SU-DHL-6 (cell line): ENCODE measurements at regions not wholly inside any gene's neighbourhood (a gene's known extent, or its start where the extent isn't known, plus 50 kb on each side); places are given as distances from the start of the nearest gene placed in this dataset.

Source experiments
- H2AFZ ChIP-seq: fragments of 200-600 bp; sonication (generic); 2 replicates; pipeline ENCODE4 v1.6.1; 2014; ENCODE audit warnings: low read depth, mild to moderate bottlenecking, moderate library complexity, mixed read lengths, antibody characterized with exemption, low read length; ENCODE audit not compliant: severe bottlenecking
- H3F3A ChIP-seq: fragments of 200-600 bp; shearing (Covaris generic); 2 replicates; pipeline ENCODE4 v1.6.0; 2016; ENCODE audit warnings: antibody characterized with exemption, mild to moderate bottlenecking; ENCODE audit not compliant: insufficient read depth
- H3K27ac ChIP-seq: fragments of 200-600 bp; sonication (generic); 2 replicates; pipeline ENCODE4 v1.5.1; 2016; ENCODE audit warnings: low read depth, mild to moderate bottlenecking, low read length, moderate library complexity, mixed read lengths
- H3K27me3 ChIP-seq: fragments of 200-600 bp; sonication (generic), shearing (Covaris generic); 2 replicates; pipeline ENCODE4 v1.6.0; 2014; ENCODE audit warnings: mild to moderate bottlenecking, low read length
- H3K36me3 ChIP-seq: fragments of 200-600 bp; sonication (generic); 2 replicates; pipeline ENCODE4 v1.6.1; 2014; ENCODE audit warnings: mild to moderate bottlenecking, low read length, mixed read lengths
- H3K4me2 ChIP-seq: fragments of 300-600, 200-600 bp; shearing (Covaris generic), sonication (generic); 2 replicates; pipeline ENCODE4 v1.6.0; 2014; ENCODE audit warnings: low read length, low read depth, mild to moderate bottlenecking; ENCODE audit not compliant: poor library complexity, severe bottlenecking
- H3K4me3 ChIP-seq: fragments of 200-600 bp; sonication (generic); 2 replicates; pipeline ENCODE4 v1.5.1; 2014; ENCODE audit warnings: antibody characterized with exemption, low read length, mild to moderate bottlenecking, mixed read lengths; ENCODE audit not compliant: insufficient read depth, poor library complexity, severe bottlenecking
- H3K79me2 ChIP-seq: fragments of 200-600 bp; sonication (generic); 2 replicates; pipeline ENCODE4 v1.6.1; 2014; ENCODE audit warnings: mild to moderate bottlenecking, low read length, moderate library complexity; ENCODE audit not compliant: insufficient read depth
- H3K9ac ChIP-seq: fragments of 200-600 bp; sonication (generic); 2 replicates; pipeline ENCODE4 v1.7.0; 2014; ENCODE audit warnings: mild to moderate bottlenecking, low read length
- H3K9me2 ChIP-seq: fragments of 200-600 bp; sonication (generic); replicated peaks from 2 replicates; pipeline ENCODE4 v1.6.1; 2014; ENCODE audit warnings: low read length; ENCODE audit not compliant: insufficient read depth
- H3K9me3 ChIP-seq: fragments of 200-600 bp; sonication (generic); 2 replicates; pipeline ENCODE4 v1.6.1; 2014; ENCODE audit warnings: low read length, mixed read lengths; ENCODE audit not compliant: insufficient read depth
- H4K20me1 ChIP-seq: fragments of 200-600 bp; sonication (generic); 2 replicates; pipeline ENCODE4 v1.6.1; 2014; ENCODE audit warnings: low read depth, mild to moderate bottlenecking, antibody characterized with exemption, low read length, moderate library complexity, mixed read lengths
- EZH2phosphoT487 ChIP-seq: fragments of 200-600 bp; sonication (generic), shearing (Covaris generic); conservative IDR thresholded peaks from 2 replicates; pipeline ENCODE4 v1.6.1; 2018; ENCODE audit warnings: mild to moderate bottlenecking, antibody characterized with exemption, low read length, moderate library complexity, mixed read lengths
- TF ChIP-seq, protein P1 (sequence below): fragments of 200-600 bp; sonication (generic); IDR thresholded peaks from one replicate; pipeline ENCODE4 v1.5.1; 2017; ENCODE audit warnings: antibody characterized with exemption, mild to moderate bottlenecking, low read length, moderate library complexity; ENCODE audit not compliant: insufficient read depth, poor library complexity, severe bottlenecking

DNA sequence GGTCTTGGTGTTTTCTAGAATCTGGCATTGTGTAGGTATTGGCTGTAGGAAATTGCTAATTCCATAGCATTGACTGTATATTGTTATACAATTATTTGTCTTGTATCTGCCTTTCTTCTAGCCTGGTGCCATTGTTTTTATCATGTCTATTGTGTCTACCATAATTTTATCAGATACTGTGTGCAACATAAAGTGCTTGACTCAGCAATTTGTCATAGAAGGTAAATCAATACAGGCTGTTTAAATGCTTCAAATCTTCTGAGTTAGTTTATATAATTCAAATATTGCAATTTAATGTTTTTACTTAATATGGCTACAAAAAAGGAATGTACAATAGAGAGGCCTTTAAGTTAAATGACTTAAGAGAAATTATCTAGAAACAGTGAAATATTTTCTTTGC, 263.3 kb upstream of the UGT8 start:
- Histone ChIP-seq H3K4me2 (no peak overlapping the region), H2AFZ (no peak overlapping the region), H3K79me2 (no peaks in the 10 kb centered on the region), H3K4me3 (no peak overlapping the region), H3F3A (no peaks in the 10 kb centered on the region), H3K9ac (no peak overlapping the region), H4K20me1 (no peaks in the 10 kb centered on the region), H3K27ac (no peak overlapping the region), H3K9me3 (no peaks in the 10 kb centered on the region), H3K27me3 (no peaks in the 10 kb centered on the region), H3K9me2 (no peaks in the 10 kb centered on the region), H3K36me3 (no peaks in the 10 kb centered on the region)
- TF ChIP-seq, protein P1, sequence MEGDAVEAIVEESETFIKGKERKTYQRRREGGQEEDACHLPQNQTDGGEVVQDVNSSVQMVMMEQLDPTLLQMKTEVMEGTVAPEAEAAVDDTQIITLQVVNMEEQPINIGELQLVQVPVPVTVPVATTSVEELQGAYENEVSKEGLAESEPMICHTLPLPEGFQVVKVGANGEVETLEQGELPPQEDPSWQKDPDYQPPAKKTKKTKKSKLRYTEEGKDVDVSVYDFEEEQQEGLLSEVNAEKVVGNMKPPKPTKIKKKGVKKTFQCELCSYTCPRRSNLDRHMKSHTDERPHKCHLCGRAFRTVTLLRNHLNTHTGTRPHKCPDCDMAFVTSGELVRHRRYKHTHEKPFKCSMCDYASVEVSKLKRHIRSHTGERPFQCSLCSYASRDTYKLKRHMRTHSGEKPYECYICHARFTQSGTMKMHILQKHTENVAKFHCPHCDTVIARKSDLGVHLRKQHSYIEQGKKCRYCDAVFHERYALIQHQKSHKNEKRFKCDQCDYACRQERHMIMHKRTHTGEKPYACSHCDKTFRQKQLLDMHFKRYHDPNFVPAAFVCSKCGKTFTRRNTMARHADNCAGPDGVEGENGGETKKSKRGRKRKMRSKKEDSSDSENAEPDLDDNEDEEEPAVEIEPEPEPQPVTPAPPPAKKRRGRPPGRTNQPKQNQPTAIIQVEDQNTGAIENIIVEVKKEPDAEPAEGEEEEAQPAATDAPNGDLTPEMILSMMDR, result no peak
- no peak for TF ChIP-seq EZH2phosphoT487

DNA sequence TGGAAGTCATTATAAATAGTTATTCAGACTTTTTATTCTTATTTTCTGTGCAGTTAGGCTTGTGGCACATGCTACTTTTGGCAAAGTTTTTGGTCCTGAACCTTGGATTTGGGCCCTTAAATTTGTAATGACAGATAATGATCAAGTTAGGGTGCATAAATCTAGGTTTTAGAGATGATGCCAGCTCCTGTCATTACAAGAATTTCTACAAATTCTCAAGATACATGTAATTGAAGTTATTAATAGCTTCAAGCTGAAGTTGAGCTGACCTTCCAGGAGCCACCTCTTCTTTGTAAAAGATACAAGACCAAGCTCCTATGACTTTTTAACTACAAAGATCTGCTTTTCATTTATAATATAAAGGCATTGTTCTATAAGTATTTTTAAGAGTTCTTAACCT, 255.6 kb upstream of the UGT8 start:
- Histone ChIP-seq H3K79me2 (no peaks in the 10 kb centered on the region), H3K9ac (no peak overlapping the region), H2AFZ (no peak overlapping the region), H3K4me2 (no peak overlapping the region), H3K9me2 (no peaks in the 10 kb centered on the region), H3K4me3 (no peak overlapping the region), H3K36me3 (no peaks in the 10 kb centered on the region), H3K27me3 (no peaks in the 10 kb centered on the region), H3K27ac (no peak overlapping the region), H3K9me3 (no peaks in the 10 kb centered on the region), H4K20me1 (no peaks in the 10 kb centered on the region), H3F3A (no peaks in the 10 kb centered on the region)
- TF ChIP-seq, protein P1, result no peak
- no peak for TF ChIP-seq EZH2phosphoT487

DNA sequence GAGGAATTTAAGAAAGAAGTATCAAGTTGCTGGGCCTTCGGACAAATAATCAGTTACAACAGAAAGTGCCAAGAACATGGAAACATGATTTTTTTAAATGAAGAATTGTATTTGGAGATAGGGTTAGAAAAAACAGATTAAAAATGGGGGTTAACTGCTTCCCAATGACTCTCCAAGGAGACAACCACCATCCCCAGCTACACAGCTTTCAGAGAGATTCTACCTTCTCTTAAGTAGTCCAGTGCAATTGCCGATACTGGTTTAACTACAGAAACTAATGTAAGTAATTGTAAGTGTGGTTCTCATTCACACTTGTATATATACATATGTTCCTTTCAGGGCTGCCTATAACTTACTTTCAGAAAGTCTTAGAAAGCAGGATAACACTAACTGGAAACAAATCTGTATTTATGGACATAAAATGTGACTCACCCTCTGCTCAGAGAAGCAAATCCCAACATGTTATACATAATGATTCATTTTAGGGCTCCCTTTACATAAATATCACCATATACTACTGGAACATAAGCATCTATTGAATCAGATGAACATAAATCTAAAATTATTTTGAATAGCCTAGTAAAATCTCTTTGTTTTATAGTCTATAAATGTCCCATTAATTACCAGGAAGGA, 248.9 kb upstream of the UGT8 start:
- H3K27ac ChIP-seq, result no peak overlapping the region
- no peak overlapping the region for H3K4me2 ChIP-seq
- H3K9me2 ChIP-seq, result no peaks in the 10 kb centered on the region
- H4K20me1 ChIP-seq, result no peaks in the 10 kb centered on the region
- no peak overlapping the region for H2AFZ ChIP-seq
- no peaks in the 10 kb centered on the region for H3F3A ChIP-seq
- no peaks in the 10 kb centered on the region for H3K9me3 ChIP-seq
- TF ChIP-seq, protein P1, result no peak
- no peak for TF ChIP-seq EZH2phosphoT487
- H3K36me3 ChIP-seq, result no peaks in the 10 kb centered on the region
- H3K9ac ChIP-seq, result no peak overlapping the region
- no peak overlapping the region for H3K4me3 ChIP-seq
- H3K27me3 ChIP-seq, result no peaks in the 10 kb centered on the region
- no peaks in the 10 kb centered on the region for H3K79me2 ChIP-seq
